Keratinocyte (primary cell): ENCODE measurements at regions not wholly inside any gene's neighbourhood (a gene's known extent, or its start where the extent isn't known, plus 50 kb on each side); places are given as distances from the start of the nearest gene placed in this dataset.

Experiments
- EZH2 ChIP-seq: IDR thresholded peaks from one replicate; pipeline ENCODE4 v1.6.1; 2012; ENCODE audit warnings: inconsistent platforms, mild to moderate bottlenecking, low read length, moderate library complexity
- TF ChIP-seq, protein P1 (sequence below), 3 experiments: IDR thresholded peaks in 1 of 3; conservative IDR thresholded peaks in 1 of 3; optimal IDR thresholded peaks in 1 of 3; 2 replicates in 2 of 3; 3 replicates in 1 of 3; pipeline versions ENCODE3 to v1.5.1; 2011; ENCODE audit warnings: low read length in 3 of 3, mild to moderate bottlenecking in 3 of 3, moderate library complexity in 2 of 3, control low read depth in 1 of 3, inconsistent platforms in 1 of 3; ENCODE audit not compliant: insufficient read depth in 2 of 3; ENCODE audit errors: extremely low read depth in 1 of 3

DNA sequence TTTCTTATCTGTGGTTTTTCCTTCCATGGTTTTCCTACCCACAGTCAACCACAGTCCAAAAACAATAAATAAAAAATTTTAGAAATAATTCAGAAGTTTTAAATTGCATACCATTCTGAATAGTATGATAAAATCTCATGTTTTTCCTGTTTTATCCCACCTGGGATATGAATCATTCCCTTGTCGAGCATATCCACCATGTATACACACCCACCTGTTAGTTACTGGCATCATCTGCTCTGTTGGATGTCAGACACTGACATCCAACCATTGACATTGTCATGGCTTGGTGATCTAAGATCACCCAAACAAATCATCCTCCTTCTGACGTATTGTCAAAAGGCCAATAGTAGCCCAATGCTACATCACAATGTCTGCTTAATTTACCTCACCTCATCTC lies 749.8 kb downstream of the TNS3 start:
- TF ChIP-seq, protein P1, sequence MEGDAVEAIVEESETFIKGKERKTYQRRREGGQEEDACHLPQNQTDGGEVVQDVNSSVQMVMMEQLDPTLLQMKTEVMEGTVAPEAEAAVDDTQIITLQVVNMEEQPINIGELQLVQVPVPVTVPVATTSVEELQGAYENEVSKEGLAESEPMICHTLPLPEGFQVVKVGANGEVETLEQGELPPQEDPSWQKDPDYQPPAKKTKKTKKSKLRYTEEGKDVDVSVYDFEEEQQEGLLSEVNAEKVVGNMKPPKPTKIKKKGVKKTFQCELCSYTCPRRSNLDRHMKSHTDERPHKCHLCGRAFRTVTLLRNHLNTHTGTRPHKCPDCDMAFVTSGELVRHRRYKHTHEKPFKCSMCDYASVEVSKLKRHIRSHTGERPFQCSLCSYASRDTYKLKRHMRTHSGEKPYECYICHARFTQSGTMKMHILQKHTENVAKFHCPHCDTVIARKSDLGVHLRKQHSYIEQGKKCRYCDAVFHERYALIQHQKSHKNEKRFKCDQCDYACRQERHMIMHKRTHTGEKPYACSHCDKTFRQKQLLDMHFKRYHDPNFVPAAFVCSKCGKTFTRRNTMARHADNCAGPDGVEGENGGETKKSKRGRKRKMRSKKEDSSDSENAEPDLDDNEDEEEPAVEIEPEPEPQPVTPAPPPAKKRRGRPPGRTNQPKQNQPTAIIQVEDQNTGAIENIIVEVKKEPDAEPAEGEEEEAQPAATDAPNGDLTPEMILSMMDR (optimal IDR thresholded peaks at IDR 0.05 in 1 of 3, IDR thresholded peaks at IDR 0.05 in 1 of 3, conservative IDR thresholded peaks at IDR 0.05 in 1 of 3; ENCODE audit: extremely low read depth in 1 of 3, insufficient read depth in 2 of 3, low read length in 3 of 3), result no peak
- no peak for TF ChIP-seq EZH2
